ENCODE measurements at regions not wholly inside any gene's neighbourhood (a gene's known extent, or its start where the extent isn't known, plus 50 kb on each side); places are given as distances from the start of the nearest gene placed in this dataset.

DNA sequence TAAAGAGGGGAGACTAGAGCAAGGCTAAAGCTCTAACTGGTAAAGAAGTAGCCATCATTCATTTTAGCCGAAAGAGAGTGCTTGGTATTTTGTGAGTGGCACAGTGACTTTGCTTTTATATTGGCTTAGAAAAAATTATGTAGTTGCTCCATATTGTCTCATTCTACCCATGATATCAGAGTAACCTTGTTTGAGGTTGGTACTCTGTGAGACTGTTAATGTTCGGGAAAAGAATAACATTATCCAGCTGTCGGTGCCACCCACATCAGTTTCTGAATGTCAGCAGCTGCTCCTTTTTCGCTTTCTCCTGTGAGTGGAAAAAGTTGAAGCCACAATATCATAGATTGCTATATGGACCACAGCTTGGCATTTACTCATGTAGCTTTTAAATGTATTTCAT, 376.4 kb upstream of the KCNN2 start:
- TF ChIP-seq CTCF (IDR thresholded peaks at IDR 0.05) (no peak), ZFX (IDR thresholded peaks at IDR 0.05; ENCODE audit: borderline replicate concordance) (no peak)
